HG03575 (cell line): ENCODE measurements at regions not wholly inside any gene's neighbourhood (a gene's known extent, or its start where the extent isn't known, plus 50 kb on each side); places are given as distances from the start of the nearest gene placed in this dataset.

Experiments used
- ATAC-seq: cut with Tn5 transposase; IDR thresholded peaks from one replicate; pipeline ENCODE4 v1.9.1; 2021; ENCODE audit not compliant: unreplicated experiment, insufficient number of reproducible peaks, low FRiP score; ENCODE audit errors: extremely low read depth

DNA sequence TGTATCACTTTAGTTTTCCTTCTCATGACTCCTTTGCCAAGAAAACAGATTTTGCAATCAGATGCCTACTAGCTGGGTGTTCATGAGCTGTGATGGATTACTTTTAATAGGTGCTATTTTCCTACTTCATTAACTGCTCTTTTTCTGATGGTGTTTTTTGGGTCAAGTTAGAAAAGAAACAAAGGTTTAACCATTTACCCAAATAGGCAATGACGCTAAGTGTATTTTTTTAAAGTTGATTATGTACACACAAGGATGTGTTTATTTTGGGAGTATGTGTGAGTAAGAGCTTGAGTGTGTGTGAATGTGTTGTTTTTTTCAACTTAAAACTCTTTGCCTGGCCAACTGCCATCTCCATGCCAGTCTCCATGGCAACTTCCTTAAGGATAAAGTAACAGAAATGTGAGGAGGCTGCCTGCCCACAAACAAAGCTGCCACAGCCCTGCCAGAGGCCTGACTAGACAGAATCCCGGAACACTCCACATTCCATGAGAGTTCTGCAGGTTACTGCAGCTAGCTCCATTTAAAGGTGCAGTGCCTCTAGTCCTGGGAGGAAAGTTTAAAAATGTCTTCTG, 215.6 kb upstream of the RBMS3 start:
- no peak for ATAC-seq

DNA sequence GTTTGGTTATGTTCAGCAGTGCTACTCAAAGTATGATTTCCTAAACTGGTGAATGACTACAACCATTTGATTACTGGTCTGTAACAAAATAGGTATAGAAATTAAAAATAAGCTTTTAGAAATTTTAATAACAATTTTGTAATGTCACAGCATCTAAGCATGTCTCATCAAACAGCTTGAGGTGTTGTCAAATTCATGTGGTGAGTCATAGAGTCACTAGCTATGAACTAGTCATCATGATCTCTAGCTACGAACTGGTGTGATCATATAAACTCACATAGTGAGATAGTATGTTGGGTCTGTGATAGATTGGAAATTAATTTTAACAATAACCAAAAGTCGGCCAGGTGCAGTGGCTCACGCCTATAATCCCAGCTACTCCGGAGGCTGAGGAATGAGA, 213.9 kb upstream of the RBMS3 start:
- ATAC-seq, result no peak

DNA sequence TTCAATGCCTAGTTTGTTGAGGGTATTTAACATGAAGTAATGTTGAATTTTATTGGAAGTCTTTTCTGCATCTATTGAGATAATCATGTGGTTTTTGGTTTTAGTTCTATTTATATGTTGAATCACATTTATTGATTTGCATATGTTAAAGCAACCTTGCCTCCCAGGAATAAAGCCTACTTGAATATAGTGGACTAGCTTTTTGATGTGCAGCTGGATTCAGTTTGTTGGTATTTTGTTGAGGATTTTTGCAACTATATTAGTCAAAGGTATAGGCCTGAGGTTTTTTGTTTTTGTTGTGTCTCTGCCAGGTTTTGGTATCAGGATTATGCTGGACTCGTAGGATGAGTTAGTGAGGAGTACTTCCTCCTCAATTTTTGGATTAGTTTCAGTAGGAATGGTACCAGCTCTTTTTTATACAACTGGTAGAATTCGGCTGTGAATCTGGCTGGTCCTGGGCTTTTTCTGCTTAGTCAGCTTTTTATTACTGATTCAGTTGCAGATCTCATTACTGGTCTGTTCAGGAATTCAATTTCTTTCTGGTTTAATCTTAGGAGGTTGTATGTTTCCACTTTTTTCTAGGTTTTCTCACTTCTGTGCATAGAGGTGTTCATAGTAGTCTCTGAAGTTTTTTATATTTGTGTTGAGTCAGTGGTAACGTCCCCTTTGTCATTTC, 209.8 kb upstream of the RBMS3 start:
- no peak for ATAC-seq

DNA sequence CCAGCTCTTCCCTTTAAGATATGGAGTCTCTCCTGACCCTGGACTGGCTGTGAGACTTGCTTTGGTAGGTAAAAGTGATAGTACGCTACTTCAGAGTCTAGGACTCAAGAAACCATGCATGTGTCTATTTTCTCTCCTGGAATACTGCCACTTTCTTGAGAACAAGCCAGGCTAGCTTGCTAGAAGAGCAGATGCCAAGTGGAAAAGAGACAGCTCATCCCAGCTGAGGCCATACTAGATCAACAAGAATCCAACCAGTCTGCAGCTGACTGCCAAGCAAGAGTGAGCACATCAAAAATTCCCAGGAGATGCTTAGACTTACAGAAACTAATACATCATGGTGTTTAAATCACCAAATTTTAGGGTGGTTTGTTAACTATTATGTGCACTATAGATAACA, 208.3 kb upstream of the RBMS3 start:
- no peak for ATAC-seq

DNA sequence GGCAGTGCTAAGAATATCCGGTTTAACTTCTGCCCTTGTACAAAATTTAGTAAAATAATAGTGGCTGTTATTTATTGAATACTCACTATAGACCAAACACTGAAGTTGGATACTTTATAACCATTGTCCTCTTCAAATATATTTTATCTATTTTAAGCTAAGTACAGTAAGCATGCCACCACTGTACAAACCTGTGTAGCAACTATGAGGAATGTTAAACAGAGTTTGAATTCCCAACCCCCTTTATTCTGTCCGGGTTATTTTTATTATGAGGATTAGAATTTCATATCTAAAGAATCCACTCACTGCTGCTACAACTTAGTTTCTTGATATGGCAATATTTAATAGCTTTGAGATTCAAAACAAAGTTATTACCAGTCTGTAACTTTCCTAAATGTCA, 203.5 kb upstream of the RBMS3 start:
- no peak for ATAC-seq

DNA sequence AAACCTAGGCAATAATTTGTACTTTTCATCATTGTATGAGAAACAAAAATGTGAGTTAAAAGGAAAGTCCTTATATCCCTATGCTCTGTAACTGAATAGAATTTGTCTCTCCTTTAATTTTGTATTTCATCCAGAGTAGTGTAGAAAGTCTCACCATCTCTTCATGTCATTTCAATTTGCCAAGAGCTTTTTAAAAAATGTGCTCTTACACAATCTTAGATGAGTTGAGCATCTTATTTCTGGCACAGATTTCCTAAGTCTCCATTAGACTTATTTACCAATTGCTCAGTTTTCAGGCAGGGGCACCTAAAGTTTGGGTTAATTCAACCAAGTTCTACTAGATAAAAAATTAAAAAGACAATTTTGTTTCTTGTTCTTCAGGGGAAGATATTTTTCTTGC, 201.5 kb upstream of the RBMS3 start:
- ATAC-seq, result no peak

DNA sequence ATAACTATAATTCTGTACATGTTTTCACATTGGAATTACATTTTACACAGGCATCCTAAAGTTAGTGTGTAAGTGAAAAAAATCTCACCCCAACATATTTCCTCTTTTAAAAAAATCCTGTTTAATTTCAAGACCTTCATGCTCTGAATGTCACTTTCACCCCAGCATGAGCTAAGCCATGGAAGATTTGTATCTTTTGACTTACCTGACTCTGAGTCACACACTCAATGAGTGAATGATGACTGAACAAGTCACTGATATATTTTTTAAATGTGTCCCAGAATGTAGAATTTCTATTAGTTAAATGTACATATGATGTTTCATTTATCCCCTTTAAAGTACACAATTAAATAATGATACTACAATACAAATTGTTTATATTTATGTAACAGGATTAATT, 199.9 kb upstream of the RBMS3 start:
- ATAC-seq, result no peak

DNA sequence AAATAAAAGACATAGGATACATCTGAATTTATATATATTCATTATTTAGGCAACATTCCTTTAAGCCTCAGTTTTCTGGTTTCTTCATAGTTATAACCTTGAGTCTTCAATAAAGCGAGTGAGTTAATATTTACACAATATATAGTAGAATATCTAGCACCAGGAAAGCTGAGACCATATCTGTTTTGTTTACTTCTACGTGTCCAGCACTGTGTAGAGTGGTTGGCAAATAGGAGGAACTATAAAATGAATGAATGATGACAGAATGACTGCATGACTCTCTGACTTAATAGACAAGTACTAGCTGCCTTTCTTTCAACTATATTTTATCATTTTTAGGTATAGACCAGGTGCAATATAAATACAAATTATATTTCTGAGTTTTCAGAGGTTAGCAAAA, 197.8 kb upstream of the RBMS3 start:
- no peak for ATAC-seq

DNA sequence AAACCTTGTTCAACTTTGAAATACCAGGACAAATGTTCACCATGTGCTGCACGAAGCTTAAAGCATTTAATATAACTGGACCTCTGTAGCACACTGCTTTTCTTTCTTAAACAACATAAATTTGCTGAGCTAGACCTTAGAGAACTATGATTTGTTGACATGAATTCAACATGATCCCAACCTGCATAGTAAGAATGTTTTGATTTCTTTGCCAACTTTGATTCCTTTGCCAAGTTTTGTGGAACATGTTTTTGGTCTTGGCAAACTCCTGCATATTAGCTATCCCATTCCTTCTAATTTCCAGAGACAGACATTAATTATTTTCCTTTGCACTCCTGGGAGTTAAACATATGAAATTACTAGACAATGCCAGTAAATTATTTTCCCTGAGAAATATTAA, 197.2 kb upstream of the RBMS3 start:
- ATAC-seq, result no peak

DNA sequence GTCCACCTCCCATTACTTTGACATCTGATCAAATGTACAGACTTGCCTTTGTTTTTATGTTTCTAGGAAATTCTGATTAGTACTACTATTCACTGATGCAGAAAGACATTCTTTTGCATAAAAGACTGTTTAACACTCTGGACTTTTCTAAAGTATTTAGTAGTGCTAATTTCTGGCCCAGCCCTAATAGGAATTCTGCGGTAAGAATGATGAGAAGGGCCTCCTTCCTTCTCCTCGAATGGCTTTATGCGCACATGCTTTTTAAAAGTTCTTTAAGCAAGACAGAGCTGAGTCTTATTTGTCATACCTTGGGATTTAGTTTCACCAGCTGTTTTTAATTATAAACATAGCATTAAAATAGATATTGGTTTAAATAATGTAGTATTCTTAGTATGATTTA, 192.3 kb upstream of the RBMS3 start:
- no peak for ATAC-seq

DNA sequence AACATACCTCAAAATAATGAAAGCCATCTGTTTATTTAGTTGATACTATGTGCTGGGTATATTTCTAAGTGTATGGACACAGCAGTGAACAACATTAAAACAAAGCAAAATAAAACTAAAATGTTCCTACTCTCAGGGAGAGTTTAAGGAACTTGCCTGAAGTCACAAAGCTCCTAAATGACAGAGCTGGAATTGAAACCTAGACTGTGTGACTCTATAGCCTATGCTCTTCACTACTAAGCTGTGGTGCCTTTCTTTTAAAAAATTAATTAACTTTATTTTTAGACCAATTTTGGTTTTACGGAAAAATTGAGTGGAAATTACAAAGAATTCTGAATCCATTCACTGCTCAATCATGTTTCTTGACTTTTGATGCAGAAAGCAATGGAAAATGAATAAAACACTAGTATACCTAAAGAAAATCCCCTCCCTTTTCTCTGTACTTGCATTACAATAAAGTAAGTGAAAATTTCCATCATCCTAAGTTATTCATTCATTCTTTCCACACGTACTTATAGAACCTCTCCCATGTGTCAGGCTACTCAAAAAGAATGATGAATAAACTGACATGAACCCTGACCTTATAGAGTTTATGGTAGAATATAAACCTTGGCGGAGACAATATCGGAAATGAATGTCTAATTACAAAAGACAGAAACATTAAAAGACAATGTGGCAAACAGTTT, 189.8 kb upstream of the RBMS3 start:
- no peak for ATAC-seq

DNA sequence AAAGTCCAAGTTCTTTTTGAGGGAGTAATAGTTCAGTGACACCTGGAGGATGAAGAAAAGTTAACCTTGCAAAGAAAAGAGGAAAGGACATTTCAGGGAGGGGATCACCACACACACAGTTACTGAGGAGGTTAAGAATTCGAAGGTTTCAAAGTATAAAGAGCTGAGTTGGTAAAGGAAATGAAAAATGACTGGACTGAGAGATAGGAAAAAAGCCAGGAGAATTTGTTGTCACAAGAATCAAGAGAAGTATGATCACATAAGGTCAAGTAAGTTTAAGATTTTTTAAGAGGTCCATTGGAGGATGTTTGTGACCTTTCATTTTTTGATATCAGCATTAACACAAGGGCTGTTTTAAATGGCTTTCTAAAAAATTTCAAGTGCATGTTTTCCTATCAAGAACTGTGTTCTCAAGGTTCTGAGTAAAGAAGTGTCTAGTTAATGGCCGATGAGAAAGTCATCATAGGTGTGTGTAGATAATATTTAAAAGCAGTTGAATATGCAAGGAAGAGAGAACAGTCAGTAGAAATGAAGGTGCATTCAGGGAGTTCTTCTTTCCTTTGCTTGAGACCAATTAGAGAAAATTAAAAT, 189.2 kb upstream of the RBMS3 start:
- no peak for ATAC-seq

DNA sequence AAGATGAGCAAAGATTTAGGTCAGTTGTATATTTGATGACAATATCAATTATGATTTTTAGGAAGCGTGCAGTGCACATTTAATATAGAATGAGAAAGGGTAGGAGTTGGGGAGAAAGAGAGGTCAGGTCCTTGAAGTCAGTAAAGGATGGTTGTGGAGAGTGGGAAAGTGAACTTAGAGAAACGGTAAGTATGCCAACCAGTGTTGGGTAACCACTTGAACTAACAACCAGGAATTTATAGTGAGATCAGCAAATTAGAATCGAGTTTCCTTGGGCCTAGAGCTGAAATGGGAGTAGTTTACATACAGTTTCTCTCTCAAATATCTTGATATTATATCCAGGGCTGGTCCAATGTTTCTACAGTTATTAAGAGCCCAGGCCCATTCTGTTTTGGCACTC, 188.5 kb upstream of the RBMS3 start:
- ATAC-seq, result no peak

DNA sequence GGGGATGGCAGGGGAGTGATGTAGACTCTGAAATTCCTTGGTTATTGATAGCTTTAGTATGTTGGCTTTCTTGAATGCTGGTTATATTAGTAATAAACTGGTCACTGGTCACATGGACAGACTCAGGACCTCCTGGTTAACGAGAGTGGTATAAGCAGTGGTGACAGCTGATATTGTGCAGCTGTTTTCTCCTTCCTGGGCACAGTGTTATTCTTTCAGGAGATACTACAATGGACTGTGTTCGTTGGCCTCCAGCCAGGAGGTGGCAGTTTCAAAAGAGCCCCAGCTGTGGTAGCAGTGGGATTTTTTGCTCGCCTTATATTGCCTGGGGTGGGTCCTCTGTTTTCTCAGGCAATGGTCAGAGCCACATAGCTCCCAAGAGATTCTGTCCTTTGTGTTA, 181.6 kb upstream of the RBMS3 start:
- no peak for ATAC-seq

DNA sequence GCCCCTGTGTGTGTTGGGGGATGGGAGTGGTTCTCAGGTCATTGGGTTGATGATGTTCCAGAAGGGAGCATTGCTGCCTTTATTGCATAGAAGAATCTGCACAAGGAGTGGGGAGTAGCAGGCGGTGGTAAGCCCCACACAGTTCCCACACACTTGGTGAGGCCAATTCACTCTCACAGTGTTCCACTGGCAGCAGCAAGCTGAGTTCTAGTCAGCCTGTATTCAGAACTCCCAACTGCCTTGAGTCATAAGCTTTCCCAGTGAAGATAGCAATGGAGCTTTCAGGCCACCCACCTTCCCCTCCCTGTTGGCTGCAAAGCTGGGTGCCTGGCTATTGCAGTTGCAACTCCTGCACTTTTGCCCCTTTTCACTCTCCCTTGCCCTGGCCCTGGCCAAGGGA, 181.1 kb upstream of the RBMS3 start:
- no peak for ATAC-seq

DNA sequence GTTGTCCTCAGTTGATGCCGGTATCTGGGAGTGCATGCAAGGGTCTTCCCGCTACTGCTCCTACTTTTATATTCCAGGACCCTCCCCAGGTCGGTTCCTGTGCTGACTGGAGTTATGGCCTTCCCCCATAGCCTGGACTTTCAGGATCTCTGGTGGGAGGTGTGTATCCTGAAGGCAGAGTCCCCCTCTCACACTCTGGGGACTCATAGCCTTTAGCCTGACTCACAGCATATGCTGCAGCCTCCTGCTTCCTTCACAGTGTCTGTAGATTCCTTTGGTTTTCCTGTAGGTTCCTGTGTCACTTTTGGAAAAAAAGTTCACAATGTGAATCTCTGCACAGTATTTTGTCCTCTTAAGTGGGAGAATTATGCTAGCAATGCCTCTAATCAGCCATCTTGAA, 180.6 kb upstream of the RBMS3 start:
- no peak for ATAC-seq

DNA sequence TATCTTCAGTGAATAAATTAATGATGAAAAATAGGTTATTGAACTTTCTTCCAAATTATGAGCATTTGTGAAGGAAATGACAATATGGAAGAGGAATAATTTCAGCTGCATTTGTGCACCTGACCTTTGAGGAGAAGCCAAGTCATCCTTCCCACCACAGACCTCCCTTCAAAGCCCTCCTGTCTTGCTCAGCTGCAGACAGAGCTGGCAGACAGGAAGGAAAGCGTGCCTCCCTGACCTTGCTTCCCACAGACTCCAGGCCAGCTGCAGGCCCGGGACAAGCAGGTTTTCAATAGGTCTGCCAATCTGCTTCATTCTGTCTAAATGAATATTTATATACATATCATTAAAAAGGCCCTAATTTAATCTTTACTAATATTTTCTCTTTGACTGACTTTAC, 152.9 kb upstream of the RBMS3 start:
- no peak for ATAC-seq

DNA sequence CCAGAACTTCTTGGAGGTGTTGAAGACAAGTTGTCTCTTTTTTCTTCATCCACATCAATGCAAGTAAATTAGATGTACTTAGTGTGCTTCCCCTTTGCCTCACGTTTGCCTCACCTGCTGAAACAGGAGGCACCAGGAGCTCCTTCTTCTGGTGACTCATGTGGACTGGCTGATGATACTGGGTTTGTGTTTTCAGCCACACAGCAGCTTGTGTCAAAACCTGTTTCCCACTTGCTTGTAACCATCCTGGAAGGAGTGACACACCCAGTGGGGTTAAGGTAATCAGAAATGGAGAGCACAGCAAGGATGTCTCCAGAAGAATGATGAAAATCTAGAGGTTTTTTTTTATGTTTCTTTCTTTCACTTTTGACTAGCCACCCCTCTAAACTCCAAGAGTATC, 143.3 kb upstream of the RBMS3 start:
- ATAC-seq, result no peak

DNA sequence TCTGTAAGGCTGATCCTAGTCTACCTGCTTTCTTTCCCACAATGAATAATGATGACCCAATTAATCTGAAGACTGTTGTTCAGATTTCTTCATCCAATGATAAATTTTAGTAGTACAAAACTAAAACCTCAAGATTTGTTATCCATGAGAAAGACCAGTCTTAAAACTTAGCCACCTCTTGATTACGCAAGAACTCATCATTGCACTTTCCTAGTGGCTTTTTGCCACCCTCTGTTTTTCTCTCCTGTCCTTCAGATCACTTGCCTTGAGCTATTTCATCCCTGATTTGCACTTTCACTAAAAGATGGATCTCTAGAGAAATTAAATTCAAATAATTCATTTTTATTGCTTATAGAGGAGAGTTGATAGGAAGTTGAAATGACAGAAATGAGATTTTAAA, 142.7 kb upstream of the RBMS3 start:
- ATAC-seq, result no peak

DNA sequence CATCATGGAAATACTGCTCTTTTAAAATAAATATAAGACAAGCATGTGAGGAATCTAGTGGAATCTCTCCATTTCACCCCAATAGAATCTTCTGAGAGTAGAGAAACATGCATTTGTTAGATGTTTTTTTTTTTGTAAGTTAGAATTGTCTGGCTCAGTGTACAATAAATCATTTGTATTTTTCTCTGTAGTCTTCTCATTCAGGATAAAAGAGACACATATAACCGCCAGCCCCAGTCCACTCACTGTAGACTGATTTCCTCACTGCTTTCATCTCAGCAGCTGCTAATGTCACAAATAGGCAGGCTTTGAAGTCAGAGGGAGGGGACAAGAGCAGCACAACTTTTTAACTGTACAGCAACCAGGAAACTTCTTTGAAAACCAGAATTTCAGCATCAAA, 140.2 kb upstream of the RBMS3 start:
- no peak for ATAC-seq
